Immature natural killer cell (primary cell): ENCODE measurements at regions not wholly inside any gene's neighbourhood (a gene's known extent, or its start where the extent isn't known, plus 50 kb on each side); places are given as distances from the start of the nearest gene placed in this dataset.

ENCODE experiments used
- DNase-seq, 3 donors: peaks; one replicate each; pipeline ENCODE4 v3.0.0; 2022; ENCODE audit warnings: mixed read lengths in 1 of 3
- H3K27ac Mint-ChIP-seq, 6 donors: one replicate each; pipeline ENCODE4 v1.8.0; 2020; ENCODE audit warnings: mixed read lengths in 6 of 6, mild to moderate bottlenecking in 5 of 6, inconsistent platforms in 4 of 6, moderate library complexity in 3 of 6
- H3K27me3 Mint-ChIP-seq, 3 donors: one replicate each; pipeline ENCODE4 v1.8.0; 2020 to 2021; ENCODE audit warnings: low read depth in 3 of 3, mild to moderate bottlenecking in 3 of 3, mixed read lengths in 3 of 3, moderate library complexity in 3 of 3, inconsistent platforms in 1 of 3
- H3K36me3 Mint-ChIP-seq, 3 donors: one replicate each; pipeline ENCODE4 v1.8.0; 2020; ENCODE audit warnings: mixed read lengths in 3 of 3, inconsistent platforms in 2 of 3, mild to moderate bottlenecking in 2 of 3
- H3K4me1 Mint-ChIP-seq, 2 donors: one replicate each; pipeline ENCODE4 v1.8.0; 2020; ENCODE audit warnings: inconsistent platforms in 2 of 2, mild to moderate bottlenecking in 2 of 2, mixed read lengths in 2 of 2, moderate library complexity in 1 of 2
- H3K4me3 Mint-ChIP-seq, 5 donors: one replicate each; pipeline ENCODE4 v1.8.0; 2020; ENCODE audit warnings: mild to moderate bottlenecking in 5 of 5, mixed read lengths in 5 of 5, inconsistent platforms in 3 of 5, moderate library complexity in 3 of 5
- H3K9me3 Mint-ChIP-seq, 6 donors: one replicate each; pipeline ENCODE4 v1.8.0; 2020; ENCODE audit warnings: mild to moderate bottlenecking in 6 of 6, mixed read lengths in 6 of 6, inconsistent platforms in 4 of 6, moderate library complexity in 3 of 6

- Mint-ChIP-seq H3K36me3 (no peaks in the 10 kb centered on the region), H3K4me3 (no peak overlapping the region), H3K4me1 (no peaks in the 10 kb centered on the region), H3K27me3 (peaks cover 0 to 2% (median 0%) of the 10 kb centered on the region in 3 donors), H3K27ac (no peak overlapping the region), H3K9me3 (peaks cover 13 to 55% (median 23%) of the 10 kb centered on the region in 6 donors)
- no peak for DNase-seq
These were observed 624.8 kb upstream of the ADGRL3 start for GRCh38 chr4:60575336-60575735.

DNA sequence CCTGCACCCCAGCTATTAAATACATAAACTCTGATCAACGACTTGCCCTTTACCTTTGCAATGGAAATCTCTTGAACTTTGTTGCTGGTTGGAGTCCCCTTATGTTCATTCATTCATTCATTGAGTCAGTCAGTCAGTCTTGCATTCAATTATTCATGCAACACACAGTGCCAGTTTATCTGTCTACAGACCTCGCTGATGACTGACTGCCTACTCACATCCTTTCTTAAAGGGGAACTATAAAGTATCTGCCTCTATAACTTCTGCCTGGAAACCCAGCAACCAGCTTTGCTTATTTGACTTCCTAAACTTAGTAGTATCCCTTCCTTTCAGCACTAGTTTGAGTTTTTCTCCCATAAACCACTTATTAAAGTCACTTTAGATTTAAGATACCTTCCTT is 620.8 kb upstream of the ADGRL3 start:
- no peak for DNase-seq

DNA sequence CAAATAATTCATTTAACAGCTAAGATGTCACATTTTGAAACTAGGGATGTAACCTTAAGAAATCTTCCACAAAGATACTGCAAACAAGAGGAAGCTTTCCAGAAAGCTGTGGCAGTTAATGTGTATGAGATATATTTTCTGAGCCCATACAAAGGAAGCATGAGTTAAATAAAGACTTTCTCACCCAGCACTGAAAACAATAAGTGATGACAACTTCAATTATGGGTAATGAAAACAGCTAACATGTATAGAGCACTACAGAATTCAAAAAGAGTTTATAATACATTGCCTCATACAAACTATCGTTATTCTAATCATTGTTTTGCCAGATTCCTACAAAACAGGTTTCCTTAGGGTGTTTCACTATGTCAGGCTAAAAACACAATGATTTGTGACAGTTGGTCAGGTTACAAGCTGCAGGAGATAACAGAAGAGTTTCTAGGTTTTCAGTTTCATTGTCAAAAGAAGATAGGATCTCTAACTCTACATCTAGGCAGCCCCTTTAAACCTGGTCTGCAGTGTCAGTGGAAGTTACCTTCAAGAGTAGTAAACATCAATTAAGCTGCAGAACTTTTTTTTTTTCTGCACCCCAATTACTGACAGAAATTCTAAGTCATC is 618.1 kb upstream of the ADGRL3 start:
- no peak for DNase-seq
- H3K27me3 Mint-ChIP-seq: no peaks in the 10 kb centered on the region
- no peaks in the 10 kb centered on the region for H3K4me1 Mint-ChIP-seq
- H3K4me3 Mint-ChIP-seq: no peak overlapping the region
- H3K27ac Mint-ChIP-seq: no peak overlapping the region
- no peaks in the 10 kb centered on the region for H3K36me3 Mint-ChIP-seq
- H3K9me3 Mint-ChIP-seq: peaks cover 11 to 33% (median 13%) of the 10 kb centered on the region in 6 donors

More for the DNA sequence above, 620.8 kb upstream of the ADGRL3 start:
- Mint-ChIP-seq H3K4me3 (no peak overlapping the region), H3K27me3 (peaks cover 0 to 2% (median 0%) of the 10 kb centered on the region in 3 donors), H3K4me1 (no peaks in the 10 kb centered on the region), H3K36me3 (no peaks in the 10 kb centered on the region), H3K27ac (no peak overlapping the region), H3K9me3 (peaks cover 9 to 53% (median 21%) of the 10 kb centered on the region in 6 donors)

- Mint-ChIP-seq H3K9me3 (peaks cover 6 to 37% (median 18%) of the 10 kb centered on the region in 6 donors), H3K36me3 (peaks cover 0 to 4% (median 0%) of the 10 kb centered on the region in 3 donors), H3K4me1 (no peaks in the 10 kb centered on the region), H3K27ac (no peak overlapping the region), H3K27me3 (peaks cover 0 to 2% (median 2%) of the 10 kb centered on the region in 3 donors), H3K4me3 (no peak overlapping the region)
- no peak for DNase-seq
These were observed 611.6 kb upstream of the ADGRL3 start for GRCh38 chr4:60588556-60588955.

- Mint-ChIP-seq H3K4me1 (no peaks in the 10 kb centered on the region), H3K27me3 (peaks cover 0 to 2% (median 2%) of the 10 kb centered on the region in 3 donors), H3K27ac (no peak overlapping the region), H3K9me3 (peaks cover 6 to 31% (median 19%) of the 10 kb centered on the region in 6 donors), H3K36me3 (peaks cover 0 to 4% (median 0%) of the 10 kb centered on the region in 3 donors), H3K4me3 (no peak overlapping the region)
- DNase-seq: no peak
These were observed 610.7 kb upstream of the ADGRL3 start for GRCh38 chr4:60589425-60589824.

DNA sequence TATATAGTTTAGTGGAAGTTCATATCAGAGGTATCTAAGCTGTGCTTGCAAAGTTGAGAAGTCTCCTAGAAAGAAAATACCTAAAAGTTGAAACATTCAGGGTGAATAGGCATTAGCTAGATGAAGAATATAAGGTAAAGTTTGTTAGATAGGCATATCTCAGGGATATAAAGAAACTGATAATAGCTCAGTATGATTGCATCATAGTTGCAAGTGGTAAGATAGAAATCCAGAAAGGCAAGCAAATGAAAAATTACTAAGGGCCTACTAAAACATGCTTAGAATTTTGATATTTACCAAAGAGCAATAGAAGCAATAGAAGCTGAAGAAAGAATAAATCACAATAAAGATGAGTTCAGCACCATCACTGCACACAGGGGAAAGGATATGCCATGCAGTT is 610.0 kb upstream of the ADGRL3 start:
- Mint-ChIP-seq H3K4me3 (no peak overlapping the region), H3K9me3 (peaks cover 3 to 31% (median 19%) of the 10 kb centered on the region in 6 donors), H3K4me1 (no peaks in the 10 kb centered on the region), H3K36me3 (peaks cover 0 to 4% (median 0%) of the 10 kb centered on the region in 3 donors), H3K27ac (no peak overlapping the region), H3K27me3 (peaks cover 0 to 2% (median 2%) of the 10 kb centered on the region in 3 donors)
- no peak for DNase-seq

GRCh38 chr4:60605646-60606354 is 594.3 kb upstream of the ADGRL3 start:
- H3K36me3 Mint-ChIP-seq: peaks cover 0 to 2% (median 0%) of the 10 kb centered on the region in 3 donors
- H3K27me3 Mint-ChIP-seq: peaks cover 0 to 2% (median under 1%) of the 10 kb centered on the region in 3 donors
- no peak overlapping the region for H3K27ac Mint-ChIP-seq
- no peak for DNase-seq
- no peak overlapping the region for H3K4me3 Mint-ChIP-seq
- H3K4me1 Mint-ChIP-seq: no peaks in the 10 kb centered on the region
- H3K9me3 Mint-ChIP-seq: peaks cover 9 to 51% (median 29%) of the 10 kb centered on the region in 6 donors

GRCh38 chr4:60611762-60612496 is 588.2 kb upstream of the ADGRL3 start:
- DNase-seq: no peak
- Mint-ChIP-seq H3K36me3 (peaks cover 0 to 6% (median 5%) of the 10 kb centered on the region in 3 donors), H3K4me1 (no peaks in the 10 kb centered on the region), H3K27me3 (no peaks in the 10 kb centered on the region), H3K4me3 (no peak overlapping the region), H3K9me3 (peaks cover 14 to 63% (median 36%) of the 10 kb centered on the region in 6 donors), H3K27ac (no peak overlapping the region)

DNA sequence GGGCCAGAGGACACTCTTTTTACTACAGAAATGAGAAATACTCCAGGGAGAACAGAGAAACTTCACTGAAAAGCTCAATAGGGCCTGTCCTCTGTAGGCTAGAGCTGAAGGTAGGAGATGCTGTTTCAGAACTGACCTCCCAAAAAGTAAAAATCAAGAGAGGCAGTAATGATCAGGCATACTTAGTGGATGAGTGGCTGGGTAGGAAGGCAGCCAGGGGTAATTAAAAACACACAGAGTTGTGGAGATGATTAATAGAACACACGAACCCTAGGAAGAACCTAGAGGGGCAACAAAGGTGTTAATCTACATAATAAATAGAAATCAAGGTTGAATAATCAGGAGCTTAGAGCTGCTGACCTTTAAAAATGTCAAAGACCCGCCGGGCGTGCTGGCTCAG is 582.4 kb upstream of the ADGRL3 start:
- no peak for DNase-seq
- no peak overlapping the region for H3K27ac Mint-ChIP-seq
- H3K4me1 Mint-ChIP-seq: no peaks in the 10 kb centered on the region
- H3K4me3 Mint-ChIP-seq: no peak overlapping the region
- H3K36me3 Mint-ChIP-seq: peaks cover 0 to 6% (median 5%) of the 10 kb centered on the region in 3 donors
- H3K9me3 Mint-ChIP-seq: peaks cover 10 to 63% (median 42%) of the 10 kb centered on the region in 6 donors
- no peaks in the 10 kb centered on the region for H3K27me3 Mint-ChIP-seq

DNA sequence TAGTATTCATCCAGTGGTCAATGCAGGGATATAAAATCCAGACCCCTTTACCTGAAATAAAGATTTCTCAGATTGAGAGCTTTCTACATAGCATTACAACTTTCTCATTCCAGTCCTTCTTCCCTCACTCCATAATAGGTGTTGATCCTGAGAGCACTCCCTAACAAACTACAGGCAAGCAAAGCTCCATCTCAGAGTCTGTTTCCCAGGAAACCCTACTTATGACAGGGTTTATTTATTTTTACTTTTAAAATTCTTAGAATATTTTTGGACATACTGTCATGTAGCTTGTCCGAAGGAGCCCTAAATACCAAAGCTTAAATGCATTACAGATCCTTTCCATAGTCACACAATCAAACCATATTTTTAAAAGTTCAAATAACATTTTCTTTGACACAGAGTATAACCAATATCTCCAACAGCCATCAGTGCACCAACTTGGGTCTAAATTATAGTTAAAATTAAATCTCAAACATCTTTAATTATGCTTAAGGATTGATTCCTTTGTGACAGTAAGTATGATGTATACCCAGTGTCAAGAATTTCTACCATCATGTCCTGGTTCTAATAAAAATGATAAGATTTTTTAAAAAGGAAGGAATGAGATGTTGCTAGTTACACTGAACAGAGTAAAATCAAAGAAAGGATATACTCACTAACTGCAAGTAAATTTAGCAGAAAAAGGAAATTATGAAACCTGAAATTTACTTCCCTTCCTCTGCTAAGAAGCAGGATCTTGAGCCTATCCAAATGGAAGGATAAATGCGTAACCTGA is 580.4 kb upstream of the ADGRL3 start:
- Mint-ChIP-seq H3K4me3 (no peak overlapping the region), H3K27ac (no peak overlapping the region), H3K36me3 (peaks cover 0 to 6% (median 5%) of the 10 kb centered on the region in 3 donors), H3K9me3 (peaks cover 10 to 51% (median 34%) of the 10 kb centered on the region in 6 donors), H3K27me3 (no peaks in the 10 kb centered on the region), H3K4me1 (no peaks in the 10 kb centered on the region)
- DNase-seq: no peak

GRCh38 chr4:60637976-60638375 is 562.1 kb upstream of the ADGRL3 start:
- no peaks in the 10 kb centered on the region for H3K4me1 Mint-ChIP-seq
- H3K4me3 Mint-ChIP-seq: no peak overlapping the region
- H3K27ac Mint-ChIP-seq: no peak overlapping the region

GRCh38 chr4:60648774-60649173 is 551.4 kb upstream of the ADGRL3 start:
- Mint-ChIP-seq H3K4me1 (no peaks in the 10 kb centered on the region), H3K4me3 (no peak overlapping the region), H3K27ac (no peak overlapping the region), H3K36me3 (no peaks in the 10 kb centered on the region), H3K9me3 (peaks cover 5 to 36% (median 18%) of the 10 kb centered on the region in 6 donors), H3K27me3 (no peaks in the 10 kb centered on the region)
- DNase-seq: no peak

More at GRCh38 chr4:60637976-60638375, 562.1 kb upstream of the ADGRL3 start:
- peaks cover 11 to 59% (median 33%) of the 10 kb centered on the region in 6 donors for H3K9me3 Mint-ChIP-seq
- H3K27me3 Mint-ChIP-seq: peaks cover 0 to 3% (median 2%) of the 10 kb centered on the region in 3 donors
- DNase-seq: no peak
- peaks cover 0 to 4% (median 0%) of the 10 kb centered on the region in 3 donors for H3K36me3 Mint-ChIP-seq

- Mint-ChIP-seq H3K27me3 (peaks cover 0 to 4% (median 0%) of the 10 kb centered on the region in 3 donors), H3K36me3 (no peaks in the 10 kb centered on the region), H3K27ac (no peak overlapping the region), H3K9me3 (peaks cover 2 to 52% (median 24%) of the 10 kb centered on the region in 6 donors), H3K4me1 (no peaks in the 10 kb centered on the region), H3K4me3 (no peak overlapping the region)
- no peak for DNase-seq
These were observed 547.2 kb upstream of the ADGRL3 start for GRCh38 chr4:60652933-60653332.
